Brain microvascular endothelial cell (primary cell): ENCODE measurements at regions not wholly inside any gene's neighbourhood (a gene's known extent, or its start where the extent isn't known, plus 50 kb on each side); places are given as distances from the start of the nearest gene placed in this dataset.

Experiments
- DNase-seq: peaks from one replicate; pipeline ENCODE4 v3.0.0-alpha.2; 2020
- H3K27ac ChIP-seq: fragments of 250-450 bp; sonication (Bioruptor Pico); 2 replicates; pipeline ENCODE4 v1.5.1; 2020; ENCODE audit warnings: mild to moderate bottlenecking, moderate library complexity
- H3K27me3 ChIP-seq: fragments of 250-450 bp; sonication (Bioruptor Pico); replicated peaks from 2 replicates; pipeline ENCODE4 v1.5.1; 2020; ENCODE audit warnings: mild to moderate bottlenecking
- H3K36me3 ChIP-seq: fragments of 250-450 bp; sonication (Bioruptor Pico); replicated peaks from 2 replicates; pipeline ENCODE4 v1.5.1; 2020; ENCODE audit warnings: mild to moderate bottlenecking
- H3K4me3 ChIP-seq: 2 replicates; pipeline ENCODE4 v1.5.1; 2011; ENCODE audit warnings: low read depth, mild to moderate bottlenecking, control low read depth, low read length, moderate library complexity
- CTCF ChIP-seq: IDR thresholded peaks from 2 replicates; pipeline ENCODE4 v1.5.1; 2011; ENCODE audit warnings: low read depth, mild to moderate bottlenecking, moderate library complexity, low read length, control low read depth, inconsistent platforms; ENCODE audit errors: missing control alignments
- in situ Hi-C: cut with HindIII; loops from 2 replicates; pipeline ENCODE4 v1.10.0; 2017; ENCODE audit warnings: low sequenced_read_pairs, low pct_ligation_motif_present

DNA sequence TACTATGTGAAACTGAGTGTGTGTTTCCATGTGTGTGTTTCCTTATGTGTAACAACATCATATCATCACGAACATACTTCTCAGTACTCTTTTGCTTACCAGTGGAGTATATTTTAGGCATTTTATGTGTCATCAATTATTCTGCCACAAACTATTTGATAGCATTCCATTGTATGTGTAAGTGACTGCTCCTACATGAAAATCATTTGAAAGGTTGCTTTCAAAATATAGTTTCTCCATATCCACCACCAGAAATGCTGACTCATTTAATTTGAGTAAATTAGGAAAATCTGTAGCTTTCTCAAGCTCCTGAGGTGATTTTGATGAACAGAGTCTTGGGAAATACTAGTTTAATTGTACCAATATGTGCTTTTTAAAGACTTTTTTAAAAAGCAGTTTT is 376.2 kb downstream of the PCDH18 start:
- in situ Hi-C loops = no loop called here
- H3K27ac ChIP-seq = peak overlapping the region; percentile 17
- no peak for TF ChIP-seq CTCF
- DNase-seq = peak; percentile 3
- no peaks in the 10 kb centered on the region for H3K27me3 ChIP-seq
- H3K4me3 ChIP-seq = no peak overlapping the region
- H3K36me3 ChIP-seq = no peaks in the 10 kb centered on the region

GRCh38 chr4:137131201-137131600 is 401.1 kb downstream of the PCDH18 start:
- TF ChIP-seq CTCF = no peak
- no peak overlapping the region for H3K27ac ChIP-seq
- H3K27me3 ChIP-seq = no peaks in the 10 kb centered on the region
- in situ Hi-C loops = no loop called here
- no peak for DNase-seq
- H3K36me3 ChIP-seq = no peaks in the 10 kb centered on the region
- H3K4me3 ChIP-seq = no peak overlapping the region

DNA sequence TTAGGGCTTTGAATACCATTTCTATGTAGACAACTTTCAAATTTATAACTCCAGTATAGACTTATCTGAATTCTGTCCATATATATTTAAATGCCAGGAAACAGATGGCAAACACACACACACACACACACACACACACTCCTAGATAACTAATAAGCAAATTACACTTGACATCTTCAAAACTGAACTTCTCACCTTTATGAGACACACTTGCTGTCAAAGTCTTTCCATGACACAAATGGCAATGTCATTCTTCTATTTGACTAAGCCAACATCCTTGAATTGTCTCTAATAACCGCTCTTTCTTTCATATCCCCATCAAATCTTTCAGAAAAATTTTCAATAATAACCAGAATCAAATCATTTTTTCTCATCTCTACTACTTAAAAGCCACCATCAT is 402.4 kb downstream of the PCDH18 start:
- no peaks in the 10 kb centered on the region for H3K27me3 ChIP-seq

DNA sequence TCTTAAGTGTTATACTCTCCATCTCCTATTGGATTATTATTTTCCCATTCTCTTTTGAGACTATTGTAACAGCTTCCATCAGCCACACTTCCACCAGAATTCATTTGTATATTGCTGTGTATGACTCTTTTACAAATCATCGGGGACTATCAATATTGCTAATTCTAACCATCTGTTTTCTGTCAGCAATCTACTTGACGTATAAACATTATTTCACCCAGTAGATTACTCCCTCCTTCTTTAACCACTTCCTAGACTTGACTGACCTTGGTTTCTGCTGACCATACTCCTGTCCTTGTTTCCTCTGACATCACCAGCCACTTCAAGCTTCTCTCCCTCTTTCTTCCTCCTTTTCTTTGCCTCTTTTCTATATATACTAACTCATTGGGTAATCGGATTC is 402.9 kb downstream of the PCDH18 start:
- in situ Hi-C loops = no loop called here
- no peaks in the 10 kb centered on the region for H3K27me3 ChIP-seq
- TF ChIP-seq CTCF = no peak
- H3K36me3 ChIP-seq = no peaks in the 10 kb centered on the region
- H3K4me3 ChIP-seq = no peak overlapping the region
- DNase-seq = no peak
- no peak overlapping the region for H3K27ac ChIP-seq

More for the DNA sequence above, 402.4 kb downstream of the PCDH18 start:
- Histone ChIP-seq H3K27ac (no peak overlapping the region), H3K36me3 (no peaks in the 10 kb centered on the region), H3K4me3 (no peak overlapping the region)
- DNase-seq = no peak
- in situ Hi-C loops = no loop called here
- no peak for TF ChIP-seq CTCF

DNA sequence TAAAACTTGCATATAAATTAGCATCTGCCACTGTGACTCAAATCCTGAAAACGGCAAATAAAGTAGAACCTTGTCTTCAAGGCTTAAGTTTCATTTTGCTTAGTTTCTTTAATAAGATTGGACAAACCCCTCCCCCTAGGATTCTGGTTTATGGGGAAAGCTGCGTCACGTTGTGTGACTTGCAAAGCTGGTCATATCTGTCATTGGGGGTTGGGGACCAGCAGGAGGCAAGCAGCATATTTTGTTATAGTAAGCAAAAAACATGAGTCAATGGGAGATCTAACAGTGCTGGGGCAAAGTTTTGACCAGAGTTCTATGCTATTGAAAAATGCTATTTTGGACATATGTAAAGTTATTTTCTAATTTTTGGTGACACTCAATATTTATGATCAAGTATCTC is 407.3 kb downstream of the PCDH18 start:
- H3K36me3 ChIP-seq = no peaks in the 10 kb centered on the region
- H3K27me3 ChIP-seq = no peaks in the 10 kb centered on the region
- no peak for TF ChIP-seq CTCF
- in situ Hi-C loops = no loop called here
- peak overlapping the region; percentile 39 for H3K4me3 ChIP-seq
- peak; percentile 64 for DNase-seq
- peak overlapping the region; percentile 35 for H3K27ac ChIP-seq

DNA sequence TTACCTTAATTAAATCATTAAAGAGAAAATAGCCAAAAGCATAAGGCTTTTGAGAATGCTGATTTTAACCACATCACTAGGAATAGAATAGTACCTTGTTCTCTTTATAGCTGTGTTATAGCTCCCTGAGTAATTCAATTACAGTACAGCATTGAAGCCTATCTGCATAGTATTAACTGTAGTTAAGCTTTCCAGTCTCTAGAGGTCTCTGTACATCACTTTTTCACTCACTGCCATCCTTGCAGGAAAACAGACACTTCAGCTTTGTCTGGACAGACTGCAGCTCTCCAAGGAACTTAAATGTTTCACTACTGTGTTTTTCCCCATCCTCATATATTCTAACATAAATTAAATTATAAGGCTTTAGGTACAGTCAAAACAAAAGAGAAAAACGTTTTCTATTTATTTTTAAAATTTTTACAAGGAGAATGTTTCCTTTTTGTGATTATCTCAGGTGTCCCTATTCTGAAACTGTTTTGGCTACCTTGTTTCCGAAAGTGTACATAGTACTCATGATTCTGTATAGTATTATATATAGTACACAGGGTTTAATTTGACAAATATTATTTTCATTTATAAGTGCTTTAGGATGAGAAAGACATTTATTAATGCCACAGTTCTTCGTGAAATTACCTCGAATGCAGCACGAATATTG is 407.9 kb downstream of the PCDH18 start:
- Histone ChIP-seq H3K27ac (peak overlapping the region; percentile 35), H3K36me3 (no peaks in the 10 kb centered on the region), H3K27me3 (no peaks in the 10 kb centered on the region), H3K4me3 (peak overlapping the region; percentile 39)
- TF ChIP-seq CTCF = peak; percentile 60
- DNase-seq = peak; percentile 40
- in situ Hi-C loops = no loop called here
